Pons (tissue), 1 donor: ENCODE measurements at regions not wholly inside any gene's neighbourhood (a gene's known extent, or its start where the extent isn't known, plus 50 kb on each side); places are given as distances from the start of the nearest gene placed in this dataset.
"Not testable (repeated sequence)": the region's sequence is repeated elsewhere in the genome, so short reads cannot be mapped to it uniquely, and the experiment has no call there.

Experiments used
- DNase-seq: peaks from one replicate; pipeline ENCODE4 v3.0.0-alpha.2; 2016; ENCODE audit warnings: low spot score

DNA sequence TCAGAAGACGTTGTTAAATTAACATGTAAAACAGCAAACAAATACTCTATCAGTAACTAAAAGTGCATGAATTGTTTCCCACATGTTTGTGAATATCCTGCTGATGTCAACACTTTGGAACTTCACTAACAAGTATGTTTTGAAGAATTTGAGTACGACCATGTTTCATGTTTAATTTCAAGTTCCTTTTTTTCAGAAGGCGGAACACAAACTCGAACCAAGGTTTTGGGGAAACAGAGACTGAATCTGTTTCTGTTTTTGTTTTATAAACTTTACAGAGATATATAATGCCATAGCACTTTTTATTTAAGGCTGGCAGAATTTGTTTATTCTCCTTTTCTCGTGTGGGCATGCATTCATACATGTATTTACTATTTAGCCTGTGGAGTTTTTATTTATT is 509.3 kb upstream of the CITED2 start:
- DNase-seq, result peak; percentile 45

DNA sequence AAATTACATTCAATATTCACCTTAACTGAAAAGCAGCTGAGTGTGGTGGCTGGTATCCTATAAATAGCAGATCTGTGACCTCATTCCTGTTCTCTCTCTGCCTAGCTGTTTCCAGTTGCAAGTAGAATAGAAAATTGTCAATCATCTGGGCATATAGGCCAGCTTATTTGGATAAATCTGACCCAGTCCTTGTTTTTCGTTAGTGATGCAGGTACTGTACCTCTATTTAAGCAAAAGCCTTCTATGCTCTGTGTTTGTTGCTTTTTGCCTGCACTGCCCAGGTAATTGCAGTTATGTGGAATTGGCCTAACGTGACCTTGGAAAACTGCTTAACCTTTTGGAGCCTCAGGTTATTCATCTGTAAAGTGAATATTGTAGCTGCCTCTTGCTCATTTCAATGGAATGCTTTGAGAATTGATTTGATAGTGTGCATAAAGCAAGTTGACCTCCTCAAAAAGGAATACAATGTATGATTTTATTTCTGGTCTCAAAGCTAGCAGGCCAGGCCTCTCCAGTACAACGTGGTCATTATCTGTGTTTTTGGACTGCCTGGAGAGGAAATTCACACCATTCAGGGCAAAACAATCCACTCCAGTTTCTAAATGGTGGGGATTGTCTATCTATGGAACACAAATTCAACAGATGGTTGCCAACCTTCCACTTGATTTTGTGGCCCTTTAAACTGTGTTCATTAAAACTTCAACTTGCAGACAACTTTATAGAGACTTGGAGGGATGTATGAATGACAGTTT is 508.7 kb upstream of the CITED2 start:
- DNase-seq, result peak; percentile 64

DNA sequence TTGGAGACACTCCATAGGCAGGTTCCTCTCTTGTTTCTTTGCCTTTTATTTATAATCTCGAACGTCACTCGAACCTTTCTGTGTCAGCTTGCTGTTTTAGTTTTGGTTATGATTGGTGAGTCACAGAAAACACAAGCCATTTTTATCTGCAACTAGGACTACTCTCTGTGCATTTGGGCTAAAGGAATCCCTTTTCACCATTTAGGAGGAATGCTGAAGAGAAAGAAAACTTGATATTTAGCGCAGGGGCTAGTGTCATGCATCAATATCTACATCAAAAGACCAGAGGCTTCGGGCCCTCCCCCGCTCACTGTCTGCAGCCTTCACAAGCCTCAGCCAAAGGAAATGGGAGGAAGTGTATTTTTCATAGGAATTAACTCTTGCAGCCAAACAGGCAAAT is 507.8 kb upstream of the CITED2 start:
- peak; percentile 40 for DNase-seq

DNA sequence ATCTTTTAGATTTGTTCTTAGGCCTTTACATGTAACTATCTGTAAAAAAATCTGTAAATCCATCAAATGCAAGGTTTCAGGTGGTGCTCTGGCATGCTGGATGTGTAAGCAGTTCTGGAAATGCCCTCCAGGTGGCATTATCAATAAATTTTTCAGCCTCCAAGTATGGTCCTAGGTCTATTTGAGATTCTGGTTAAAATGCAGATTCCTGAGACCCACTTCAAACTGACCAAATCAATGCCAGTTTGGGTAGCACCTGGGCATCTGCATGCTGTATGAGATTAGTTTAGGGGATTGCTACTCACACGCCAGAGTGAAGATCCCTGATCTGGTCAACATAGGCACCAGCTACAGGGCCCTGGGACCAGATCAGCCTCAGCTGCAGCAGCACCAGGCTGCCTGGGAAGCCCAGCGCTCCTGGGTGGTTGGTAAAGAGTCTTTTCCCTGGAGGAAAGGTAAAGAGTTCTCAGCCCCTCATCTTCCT is 507.3 kb upstream of the CITED2 start:
- peak; percentile 60 for DNase-seq

DNA sequence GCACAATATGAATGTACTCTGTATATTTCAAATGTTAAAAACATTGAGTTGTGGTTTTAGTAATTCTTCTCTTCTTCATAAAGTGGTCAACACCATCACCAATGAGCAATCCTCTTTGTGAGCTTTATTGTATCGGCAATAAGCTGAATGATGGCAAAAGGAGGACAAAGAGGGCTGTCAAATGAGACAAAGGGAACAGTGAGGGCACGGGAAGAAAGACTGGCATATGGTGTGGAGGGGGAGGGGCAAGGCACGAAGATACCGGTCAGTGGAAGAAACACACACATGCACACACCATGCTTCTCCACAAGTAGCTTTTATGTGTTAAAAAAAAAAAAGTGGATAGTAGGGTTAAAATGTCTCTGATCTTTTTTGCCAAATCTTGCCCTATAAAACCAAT is 506.8 kb upstream of the CITED2 start:
- peak; percentile 20 for DNase-seq

DNA sequence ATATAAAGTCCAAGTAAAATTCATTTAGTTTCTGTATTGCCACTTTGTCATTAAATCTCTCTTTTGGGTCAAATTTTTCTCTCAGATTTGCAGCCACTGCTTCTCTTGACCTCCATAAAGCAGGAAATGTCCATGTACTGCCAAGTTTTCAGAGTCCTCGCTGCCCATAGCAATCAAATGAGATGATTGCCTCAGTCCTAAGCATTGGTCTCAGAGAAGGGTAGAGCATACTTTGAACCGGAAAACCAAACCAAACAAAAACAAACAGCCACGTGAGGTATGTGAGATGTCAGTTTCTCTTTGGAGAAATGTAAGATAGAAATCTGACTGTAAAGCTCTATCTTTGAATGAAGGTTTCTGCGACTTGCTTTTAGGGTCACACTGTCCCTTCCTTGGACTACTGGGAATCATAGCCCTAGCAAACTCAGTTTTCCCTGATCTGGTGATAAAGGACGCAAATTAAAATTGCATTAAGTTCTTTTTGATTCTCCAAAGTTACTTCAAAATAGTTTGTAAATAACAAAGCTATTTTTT is 505.4 kb upstream of the CITED2 start:
- no peak for DNase-seq

DNA sequence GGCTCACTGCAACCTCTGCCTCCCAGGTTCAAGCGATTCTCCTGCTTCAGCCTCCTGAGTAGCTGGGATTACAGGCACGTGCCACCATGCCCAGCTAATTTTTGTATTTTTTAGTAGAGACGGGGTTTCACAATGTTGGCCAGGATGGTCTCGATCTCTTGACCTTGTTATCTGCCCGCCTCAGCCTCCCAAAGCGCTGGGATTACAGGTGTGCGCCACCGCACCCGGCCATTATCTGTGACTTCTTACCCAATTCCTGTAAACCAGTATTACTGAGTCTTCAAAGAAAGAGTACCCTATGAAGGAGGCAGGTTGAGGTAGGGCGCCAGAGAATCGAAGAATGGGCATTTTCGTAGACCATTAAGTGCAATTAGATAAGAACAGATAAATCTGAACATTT is 504.8 kb upstream of the CITED2 start:
- not testable (repeated sequence) for DNase-seq

DNA sequence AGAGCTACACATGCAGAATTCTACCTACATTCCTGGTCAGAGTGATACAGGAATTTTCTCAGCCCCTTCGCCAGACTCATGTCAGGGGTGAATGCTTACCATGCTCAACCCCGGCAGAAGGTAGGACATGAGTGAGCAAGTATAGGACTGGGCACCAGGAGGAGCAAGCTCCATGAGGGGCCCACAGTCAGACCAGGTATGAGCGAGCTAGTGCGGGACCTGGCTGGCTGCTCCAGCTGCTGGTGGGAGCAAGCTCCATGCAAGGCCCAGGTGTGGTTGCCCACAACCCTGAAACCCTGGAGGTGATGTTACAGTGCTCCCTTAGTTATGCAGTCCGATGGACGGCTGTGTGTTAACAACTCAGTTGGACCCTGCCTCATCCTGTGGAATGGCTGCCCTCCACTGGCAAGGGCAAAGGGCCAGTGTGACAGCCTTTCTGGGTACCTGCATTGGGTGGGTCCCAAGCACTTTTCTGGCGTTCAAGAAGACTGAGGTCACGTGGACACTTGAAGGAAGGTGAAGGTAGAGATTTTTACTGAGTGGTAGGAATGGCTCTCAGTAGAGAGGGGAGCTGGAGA is 503.5 kb upstream of the CITED2 start:
- DNase-seq, result no peak

DNA sequence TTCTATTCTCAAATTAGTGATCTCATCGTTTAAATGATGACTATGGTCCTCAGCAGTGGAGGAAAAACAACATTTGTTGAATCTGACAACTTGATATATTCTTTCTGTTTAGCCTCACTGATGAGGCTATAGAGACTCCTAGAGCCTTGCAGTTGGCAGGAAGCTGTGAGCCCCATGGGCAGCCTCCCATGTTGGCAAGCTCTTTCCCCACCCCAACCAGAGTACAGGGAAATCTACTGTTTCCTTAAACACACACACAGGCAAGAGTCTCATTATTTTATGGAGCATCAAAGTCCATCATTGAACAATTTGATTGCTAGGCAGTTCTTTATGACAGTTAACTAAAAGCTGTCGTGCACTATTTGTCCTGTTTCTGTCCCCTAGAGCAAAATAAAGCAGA is 498.2 kb upstream of the CITED2 start:
- DNase-seq, result no peak

DNA sequence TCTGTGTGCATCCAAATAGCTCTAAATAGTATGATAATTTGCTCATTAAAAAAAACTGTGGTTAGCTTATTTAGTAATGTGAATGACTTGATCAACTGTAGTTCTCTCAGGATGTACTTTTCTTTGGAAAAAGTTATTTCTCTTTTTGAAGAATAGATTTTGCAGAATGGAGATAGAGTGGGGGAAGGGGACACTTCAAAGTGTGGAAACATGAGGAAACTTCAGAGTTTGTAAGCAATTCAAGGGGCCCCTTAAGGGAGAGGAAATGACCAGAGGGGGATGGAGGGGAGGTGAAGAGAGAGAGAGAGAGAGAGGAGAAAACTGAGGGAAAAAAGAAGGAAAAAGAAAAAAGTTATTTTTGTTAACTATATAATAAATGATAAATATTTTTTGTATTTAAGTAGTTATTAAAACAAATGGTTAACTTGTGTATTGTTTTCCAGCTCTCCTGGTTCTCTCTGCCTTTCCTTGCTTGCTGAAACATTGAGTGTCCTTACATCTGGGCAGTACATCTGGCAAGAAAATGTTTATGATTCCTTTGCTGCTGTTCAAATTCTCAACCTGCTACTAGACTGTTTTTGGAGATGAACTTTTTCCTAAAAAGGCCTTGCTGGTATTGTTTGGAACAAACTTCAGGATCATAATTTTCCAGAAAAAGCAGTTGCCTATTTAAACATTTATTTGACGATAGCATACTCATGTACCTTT is 497.5 kb upstream of the CITED2 start:
- DNase-seq, result no peak

DNA sequence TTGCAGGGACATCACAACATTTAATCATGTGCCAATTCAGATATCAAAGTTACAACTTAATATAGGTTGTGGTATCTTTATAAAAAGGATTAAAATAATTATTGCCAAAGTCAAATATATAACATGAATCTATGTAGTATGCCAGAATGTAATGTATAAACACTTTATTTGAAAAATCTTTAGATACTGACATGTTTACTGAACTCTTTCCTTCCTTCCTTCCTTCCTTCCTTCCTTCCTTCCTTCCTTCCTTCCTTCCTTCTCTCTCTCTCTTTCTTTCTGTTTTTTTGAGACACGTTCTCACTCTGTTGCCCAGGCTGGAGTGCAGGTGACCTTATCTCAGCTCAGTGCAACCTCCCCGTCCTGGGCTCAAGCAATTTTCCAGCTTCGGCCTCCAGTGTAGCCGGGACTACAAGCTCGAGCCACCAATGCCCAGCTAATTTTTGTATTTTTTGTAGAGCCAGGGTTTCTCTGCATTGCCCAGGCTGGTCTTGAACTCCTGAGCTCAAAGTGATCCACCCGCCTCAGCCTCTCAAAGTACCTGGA is 496.8 kb upstream of the CITED2 start:
- DNase-seq, result no peak

DNA sequence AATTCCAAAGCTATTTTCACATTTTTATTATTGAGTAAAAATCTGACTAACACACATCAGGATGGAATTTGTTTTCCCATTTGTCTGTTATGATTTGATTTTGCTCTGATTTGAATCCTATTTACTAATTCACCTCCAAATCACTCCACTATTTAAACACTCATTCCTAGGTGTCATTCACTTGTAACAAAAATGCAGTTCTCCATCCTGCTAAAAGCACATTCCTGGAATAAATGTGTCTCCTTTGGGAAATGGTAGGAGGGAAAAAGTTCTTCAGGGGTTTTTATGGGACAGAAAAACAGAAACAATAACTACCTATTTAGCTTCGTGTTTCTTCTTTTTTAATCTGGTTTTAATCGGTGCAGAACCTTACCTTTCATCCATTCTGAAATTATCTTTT is 494.1 kb upstream of the CITED2 start:
- DNase-seq, result no peak

DNA sequence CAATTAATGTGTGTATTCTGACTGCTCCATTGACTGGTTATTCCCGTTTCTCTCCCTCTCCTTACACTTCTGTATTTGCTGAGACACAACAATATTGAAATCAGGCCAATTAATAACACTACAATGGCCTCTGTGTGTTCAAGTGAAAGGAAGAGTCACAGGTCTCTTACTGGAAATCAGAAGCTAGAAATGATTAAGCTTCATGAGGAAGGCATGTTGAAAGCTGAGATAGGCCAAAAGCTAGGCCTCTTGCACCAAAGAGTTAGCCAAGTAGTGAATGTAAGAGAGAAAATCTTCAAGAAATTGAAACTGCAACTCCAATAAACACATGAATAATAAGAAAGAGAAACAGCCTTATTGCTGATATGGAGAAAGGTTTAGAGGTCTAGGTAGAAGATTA is 489.5 kb upstream of the CITED2 start:
- DNase-seq, result no peak

DNA sequence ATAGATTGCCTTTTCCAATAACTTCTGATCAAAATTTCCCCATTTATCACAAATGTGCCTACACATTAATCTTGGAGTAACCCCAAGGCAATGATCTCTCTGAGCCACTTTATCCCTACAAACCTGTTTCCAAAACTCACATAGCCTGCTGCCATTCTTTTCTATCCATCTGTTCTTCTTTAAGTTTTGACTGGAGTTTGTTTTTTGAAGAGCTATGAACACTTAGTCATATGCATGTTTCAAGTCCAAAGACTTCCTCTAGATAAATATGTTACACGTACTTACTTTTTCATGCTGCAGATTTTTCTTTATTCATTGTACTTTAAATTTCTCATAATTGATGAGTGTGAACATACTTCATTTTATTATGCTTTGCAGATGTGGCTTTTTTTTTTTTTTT is 488.9 kb upstream of the CITED2 start:
- DNase-seq, result no peak

DNA sequence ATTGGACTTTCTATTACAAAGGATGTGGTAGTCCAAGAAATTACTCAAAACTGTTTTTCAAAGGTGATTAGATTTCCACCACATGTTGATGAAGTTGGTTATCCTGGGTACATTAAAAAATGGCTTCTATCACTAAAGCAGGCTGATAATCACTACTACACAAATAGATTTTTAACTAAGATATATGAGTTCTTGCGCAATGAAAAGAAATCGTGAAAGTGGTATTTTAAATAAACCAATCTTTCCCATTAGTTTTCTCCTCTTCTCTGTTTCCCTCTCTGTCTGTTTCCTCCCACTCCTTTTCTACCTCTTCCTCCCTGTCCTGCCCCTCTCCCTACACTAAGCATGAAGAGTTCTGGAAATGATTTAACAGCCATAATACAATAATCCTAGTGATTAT is 487.9 kb upstream of the CITED2 start:
- DNase-seq, result no peak

DNA sequence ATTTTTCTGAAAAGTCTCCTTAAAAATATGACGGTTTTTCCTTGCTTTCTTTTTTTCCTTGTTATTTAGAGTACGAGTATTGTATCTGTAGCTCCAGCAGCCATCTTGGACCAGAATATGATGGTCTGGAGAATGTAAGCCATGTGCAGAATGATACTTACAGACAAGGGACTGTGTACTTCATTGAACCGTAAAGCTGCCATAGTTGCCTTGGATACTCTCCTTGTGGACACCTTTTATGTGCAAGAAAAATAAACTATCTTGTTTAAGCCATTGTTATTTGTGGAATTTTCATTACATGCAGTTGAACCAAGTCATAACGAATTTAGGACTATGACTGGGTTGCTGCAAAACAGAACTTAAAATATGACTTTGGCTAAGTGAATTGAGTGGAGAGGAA is 485.8 kb upstream of the CITED2 start:
- no peak for DNase-seq

DNA sequence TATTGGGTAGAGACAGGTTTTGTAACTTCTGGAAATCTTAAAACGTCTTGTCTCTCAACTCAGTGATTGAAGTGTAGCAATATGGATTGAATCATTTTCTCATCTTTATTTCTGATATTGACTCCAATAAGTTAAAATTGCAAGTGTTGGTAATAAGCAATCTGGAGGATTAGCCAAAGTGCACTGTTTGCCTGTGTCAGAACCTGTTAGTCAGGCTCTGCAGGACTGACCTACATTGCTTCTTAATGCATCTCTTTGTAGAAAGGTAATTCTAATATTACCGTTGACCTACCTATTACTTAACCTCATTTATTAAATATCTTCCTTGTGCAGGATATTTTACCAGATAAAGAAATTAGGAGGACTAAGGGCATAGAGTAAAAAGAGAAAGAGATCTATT is 484.0 kb upstream of the CITED2 start:
- DNase-seq, result no peak

DNA sequence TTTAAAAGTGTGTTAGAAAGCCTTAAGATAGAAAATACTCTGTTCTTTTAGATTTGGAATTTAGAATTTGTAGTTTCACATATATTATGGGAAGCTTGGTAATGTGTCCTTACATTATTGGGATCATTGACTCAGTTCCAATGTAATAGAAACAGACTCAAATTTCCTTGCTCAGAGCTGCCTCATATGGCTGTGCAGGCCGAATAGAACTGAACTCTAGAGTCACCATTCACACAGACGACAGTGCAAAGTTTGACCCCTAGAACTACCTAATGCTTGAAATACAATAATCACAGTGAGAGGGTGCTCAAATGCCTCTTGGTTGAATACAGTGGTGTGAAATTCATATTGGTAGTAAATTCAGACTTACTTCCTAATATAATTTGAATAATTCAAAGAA is 482.7 kb upstream of the CITED2 start:
- no peak for DNase-seq

DNA sequence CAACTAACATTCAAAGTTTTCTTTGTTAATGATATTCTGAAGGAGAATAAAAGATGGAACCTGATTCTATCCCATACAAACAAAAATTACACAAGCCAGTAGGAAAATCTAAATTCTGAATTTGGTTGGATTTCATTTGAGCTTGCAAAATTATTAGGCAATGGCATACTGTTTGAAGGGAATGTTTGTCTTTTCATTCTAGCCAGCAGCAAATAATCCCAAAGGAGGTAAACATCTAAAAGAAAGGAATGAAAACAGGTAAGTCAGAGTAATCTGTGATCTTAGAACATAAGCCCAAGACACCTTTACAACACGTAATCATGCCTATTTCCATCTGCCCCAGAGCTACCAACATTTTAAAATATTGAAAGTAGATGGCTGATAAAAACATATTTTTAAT is 482.1 kb upstream of the CITED2 start:
- no peak for DNase-seq

DNA sequence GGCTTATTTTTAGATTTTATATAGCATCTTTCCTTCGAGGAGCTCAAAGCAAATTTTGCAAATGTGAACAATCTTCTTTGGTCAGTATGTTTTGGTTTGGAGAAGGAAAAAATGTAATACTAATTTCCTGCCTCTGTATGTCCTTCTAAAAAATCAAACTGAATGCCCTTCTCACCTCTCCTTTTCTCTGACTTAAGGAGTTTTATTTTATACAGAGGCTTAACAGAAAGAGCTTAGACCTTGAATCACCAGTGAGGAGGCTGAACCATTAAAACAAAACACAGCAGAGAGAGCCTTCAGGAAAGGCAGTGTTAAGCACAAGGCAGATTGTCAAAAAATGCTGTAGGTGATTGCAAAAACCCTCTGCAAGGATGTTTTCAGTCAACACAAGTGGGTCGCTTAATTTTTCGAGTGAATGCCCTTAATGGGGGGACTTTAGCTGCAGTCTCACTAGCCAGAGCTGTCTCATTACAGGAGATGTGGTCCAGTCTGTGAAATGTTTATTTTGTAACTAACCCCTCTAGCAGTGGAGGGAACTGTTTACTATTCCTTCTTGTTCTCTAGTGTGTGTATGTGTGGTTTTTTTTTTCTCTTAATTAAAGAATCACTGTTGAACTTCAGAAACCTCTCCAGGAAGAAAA is 481.3 kb upstream of the CITED2 start:
- no peak for DNase-seq

DNA sequence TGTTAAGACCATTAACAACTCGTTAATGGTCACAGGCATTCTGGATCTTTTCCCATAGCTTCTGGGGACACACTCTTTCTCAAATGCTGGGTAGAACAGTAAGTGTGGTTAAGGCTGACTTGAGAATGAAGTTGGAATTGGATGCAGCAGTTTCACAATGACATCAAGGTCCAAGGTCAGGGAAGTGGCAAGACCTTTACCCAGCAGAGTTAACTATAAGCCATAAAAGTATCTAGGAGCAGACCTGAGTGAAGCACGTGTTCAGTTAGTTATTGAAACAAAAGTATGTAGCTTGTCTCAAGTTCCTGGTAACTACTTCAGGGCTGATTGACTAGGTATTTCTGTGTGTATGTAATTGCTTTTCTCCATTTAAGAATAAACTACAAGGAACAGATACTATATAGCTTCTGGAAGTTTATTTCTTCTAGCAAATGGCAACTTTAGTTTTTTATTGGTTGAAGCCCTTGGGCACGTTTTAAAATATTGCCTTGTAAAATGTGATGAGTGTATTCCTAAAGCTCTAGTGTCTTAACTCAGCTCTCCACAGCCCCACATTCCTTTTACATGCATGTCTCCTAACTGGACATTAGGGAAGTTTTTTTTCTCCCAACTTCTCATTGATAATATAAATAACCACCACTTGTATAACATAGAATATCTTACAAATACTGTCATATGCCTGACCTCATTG is 479.0 kb upstream of the CITED2 start:
- DNase-seq, result no peak
